WTC11 (cell line): ENCODE measurements at regions not wholly inside any gene's neighbourhood (a gene's known extent, or its start where the extent isn't known, plus 50 kb on each side); places are given as distances from the start of the nearest gene placed in this dataset.

Experiments used
- ATAC-seq: fragments of 200-7000 bp; cut with Tn5 transposase; 2 replicates; pipeline ENCODE4 v1.10.0; 2021; ENCODE audit warnings: mild to moderate bottlenecking, moderate library complexity
- CTCF ChIA-PET: fragments of 300-600 bp; sonication (Branson Sonifier 250); formaldehyde crosslinking; loops from one replicate; lab custom pipeline; 2021; ENCODE audit warnings: antibody characterized with exemption; lab: Charles Lee
- POLR2A ChIA-PET: fragments of 350-600 bp; sonication (Branson Sonifier 250); formaldehyde crosslinking; loops from one replicate; lab custom pipeline; 2021; ENCODE audit warnings: antibody characterized with exemption; lab: Charles Lee
- DNase-seq: peaks from one replicate; pipeline ENCODE4 v3.0.0; 2021; ENCODE audit warnings: low spot score
- H3K27ac Mint-ChIP-seq: 2 replicates; pipeline ENCODE4 v1.8.0; 2021; ENCODE audit warnings: mixed read lengths
- H3K27me3 Mint-ChIP-seq: 2 replicates; pipeline ENCODE4 v1.8.0; 2021; ENCODE audit warnings: low read depth, mild to moderate bottlenecking, moderate library complexity, mixed read lengths
- H3K36me3 Mint-ChIP-seq: 2 replicates; pipeline ENCODE4 v1.8.0; 2021; ENCODE audit warnings: mixed read lengths
- H3K4me1 Mint-ChIP-seq: 2 replicates; pipeline ENCODE4 v1.8.0; 2022; ENCODE audit warnings: mixed read lengths
- H3K4me3 Mint-ChIP-seq: 2 replicates; pipeline ENCODE4 v1.8.0; 2021; ENCODE audit warnings: mild to moderate bottlenecking, moderate library complexity, mixed read lengths
- H3K9me3 Mint-ChIP-seq: 2 replicates; pipeline ENCODE4 v1.8.0; 2021; ENCODE audit warnings: mixed read lengths
- CREB1 ChIP-seq: sonication (generic); formaldehyde crosslinking; IDR thresholded peaks from 2 replicates; pipeline ENCODE4 v1.8.0; 2023; ENCODE audit warnings: mild to moderate bottlenecking, missing genetic modification reagents
- CREM ChIP-seq: sonication (generic); formaldehyde crosslinking; IDR thresholded peaks from 2 replicates; pipeline ENCODE4 v1.8.1; 2022; ENCODE audit warnings: mild to moderate bottlenecking, missing genetic modification reagents, moderate library complexity
- EMX1 ChIP-seq: fragments of 250-450 bp; sonication (Bioruptor Pico); IDR thresholded peaks from 2 replicates; pipeline ENCODE4 v1.8.0; 2021; ENCODE audit warnings: mild to moderate bottlenecking
- HMGA2 ChIP-seq: fragments of 250-450 bp; sonication (Bioruptor Pico); IDR thresholded peaks from 2 replicates; pipeline ENCODE4 v1.4.0; 2021; ENCODE audit warnings: mild to moderate bottlenecking, moderate library complexity
- JAZF1 ChIP-seq: fragments of 250-450 bp; sonication (Bioruptor Pico); IDR thresholded peaks from 2 replicates; pipeline ENCODE4 v1.9.0; 2021; ENCODE audit warnings: moderate library complexity, mild to moderate bottlenecking, inconsistent platforms
- KAT7 ChIP-seq: sonication (generic); formaldehyde crosslinking; IDR thresholded peaks from 2 replicates; pipeline ENCODE4 v1.8.1; 2023; ENCODE audit warnings: missing genetic modification reagents, mild to moderate bottlenecking, borderline replicate concordance
- NR3C1 ChIP-seq: sonication (generic); formaldehyde crosslinking; conservative IDR thresholded peaks from 2 replicates; pipeline ENCODE4 v1.8.1; 2023; ENCODE audit warnings: low read depth, mild to moderate bottlenecking, missing genetic modification reagents
- OVOL2 ChIP-seq: fragments of 250-450 bp; sonication (Bioruptor Pico); IDR thresholded peaks from 2 replicates; pipeline ENCODE4 v1.9.0; 2021; ENCODE audit warnings: mild to moderate bottlenecking, borderline replicate concordance
- TEAD4 ChIP-seq: sonication (generic); formaldehyde crosslinking; IDR thresholded peaks from 2 replicates; pipeline ENCODE4 v1.8.0; 2022; ENCODE audit warnings: mild to moderate bottlenecking, missing genetic modification reagents
- ZBTB21 ChIP-seq: sonication (generic); formaldehyde crosslinking; IDR thresholded peaks from 2 replicates; pipeline ENCODE4 v1.8.1; 2023; ENCODE audit warnings: mild to moderate bottlenecking, missing genetic modification reagents, borderline replicate concordance
- ZNF121 ChIP-seq: sonication (generic); formaldehyde crosslinking; IDR thresholded peaks from 2 replicates; pipeline ENCODE4 v1.8.0; 2023; ENCODE audit warnings: missing genetic modification reagents
- TF ChIP-seq, protein P1 (sequence below): sonication (generic); formaldehyde crosslinking; IDR thresholded peaks from 2 replicates; pipeline ENCODE4 v1.8.1; 2023; ENCODE audit warnings: mild to moderate bottlenecking, missing genetic modification reagents, borderline replicate concordance
- TF ChIP-seq, protein P2 (sequence below): sonication (generic); formaldehyde crosslinking; IDR thresholded peaks from 2 replicates; pipeline ENCODE4 v1.8.0; 2022; ENCODE audit warnings: mild to moderate bottlenecking, missing genetic modification reagents
- TF ChIP-seq, protein P3 (sequence below): sonication (generic); formaldehyde crosslinking; IDR thresholded peaks from 2 replicates; pipeline ENCODE4 v1.8.1; 2022; ENCODE audit warnings: low read depth, missing genetic modification reagents, borderline replicate concordance
- TF ChIP-seq, protein P4 (sequence below): sonication (generic); formaldehyde crosslinking; IDR thresholded peaks from 2 replicates; pipeline ENCODE4 v1.8.1; 2023; ENCODE audit warnings: mild to moderate bottlenecking, missing genetic modification reagents, moderate library complexity
- TF ChIP-seq, protein P5 (sequence below): sonication (generic); formaldehyde crosslinking; IDR thresholded peaks from 2 replicates; pipeline ENCODE4 v1.8.1; 2023; ENCODE audit warnings: mild to moderate bottlenecking, moderate library complexity, missing genetic modification reagents
- TF ChIP-seq, protein P6 (sequence below): sonication (generic); formaldehyde crosslinking; IDR thresholded peaks from 2 replicates; pipeline ENCODE4 v1.8.1; 2022; ENCODE audit warnings: missing genetic modification reagents, borderline replicate concordance

DNA sequence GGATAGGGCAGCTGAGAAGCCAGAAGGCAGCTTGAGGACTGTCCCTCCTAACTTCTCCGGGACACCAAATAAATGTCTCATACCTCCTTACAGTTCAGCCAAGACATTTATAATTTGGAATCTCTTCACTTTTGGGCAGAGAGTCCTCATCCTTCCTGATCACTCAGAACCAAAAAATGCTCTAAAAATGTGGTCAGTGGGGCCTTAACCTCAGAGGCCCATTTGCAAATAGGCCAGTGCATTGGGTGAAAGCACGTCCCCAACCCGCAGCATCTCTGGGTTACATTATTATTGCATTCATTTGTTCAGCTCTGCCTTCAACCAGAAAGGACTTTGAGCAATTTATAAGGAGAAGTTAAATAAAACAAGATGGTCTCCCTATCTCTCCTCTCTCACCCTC is 112.4 kb upstream of the IRX3 start:
- ATAC-seq, result no peak
- peaks cover 5% of the 10 kb centered on the region; the same call in 1 of the 2 replicates for H3K27me3 Mint-ChIP-seq
- H3K27ac Mint-ChIP-seq, result no peak overlapping the region
- no peak for TF ChIP-seq HMGA2
- no peak for TF ChIP-seq CREB1
- no peak overlapping the region for H3K4me3 Mint-ChIP-seq
- POLR2A ChIA-PET, result no interaction called here
- H3K36me3 Mint-ChIP-seq, result no peaks in the 10 kb centered on the region
- CTCF ChIA-PET, result interaction anchor here (1.1 kb wide), 1 partner anchor 10 kb away, joined by 3 read pairs; no protein-coding TSS in a partner anchor
- H3K4me1 Mint-ChIP-seq, result no peaks in the 10 kb centered on the region
- no peak for DNase-seq
- H3K9me3 Mint-ChIP-seq, result no peaks in the 10 kb centered on the region

DNA sequence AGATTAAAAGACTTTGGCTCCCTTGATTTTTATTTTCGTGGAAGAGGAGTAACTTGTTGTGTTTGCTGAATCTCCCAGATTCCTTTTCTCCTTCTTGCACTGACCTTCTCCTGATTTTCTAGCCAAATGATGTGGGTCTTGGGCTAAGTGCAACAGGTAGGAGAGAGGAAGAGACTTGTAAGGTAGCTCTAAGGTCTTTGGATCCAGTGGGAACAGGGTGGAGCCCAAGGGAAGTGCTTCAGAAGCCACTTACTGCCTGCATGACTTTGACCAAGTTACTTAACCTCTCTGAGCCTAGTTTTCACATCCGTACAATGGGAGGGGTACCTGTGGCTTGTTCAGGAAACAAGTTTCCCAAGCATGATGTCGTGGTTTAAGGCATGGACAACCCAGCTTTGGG is 111.3 kb upstream of the IRX3 start:
- H3K4me3 Mint-ChIP-seq, result no peak overlapping the region
- H3K27ac Mint-ChIP-seq, result no peak overlapping the region
- no peaks in the 10 kb centered on the region for H3K4me1 Mint-ChIP-seq
- H3K9me3 Mint-ChIP-seq, result no peaks in the 10 kb centered on the region
- DNase-seq (no peak), ATAC-seq (no peak)
- H3K36me3 Mint-ChIP-seq, result no peaks in the 10 kb centered on the region
- TF ChIP-seq, protein P1, sequence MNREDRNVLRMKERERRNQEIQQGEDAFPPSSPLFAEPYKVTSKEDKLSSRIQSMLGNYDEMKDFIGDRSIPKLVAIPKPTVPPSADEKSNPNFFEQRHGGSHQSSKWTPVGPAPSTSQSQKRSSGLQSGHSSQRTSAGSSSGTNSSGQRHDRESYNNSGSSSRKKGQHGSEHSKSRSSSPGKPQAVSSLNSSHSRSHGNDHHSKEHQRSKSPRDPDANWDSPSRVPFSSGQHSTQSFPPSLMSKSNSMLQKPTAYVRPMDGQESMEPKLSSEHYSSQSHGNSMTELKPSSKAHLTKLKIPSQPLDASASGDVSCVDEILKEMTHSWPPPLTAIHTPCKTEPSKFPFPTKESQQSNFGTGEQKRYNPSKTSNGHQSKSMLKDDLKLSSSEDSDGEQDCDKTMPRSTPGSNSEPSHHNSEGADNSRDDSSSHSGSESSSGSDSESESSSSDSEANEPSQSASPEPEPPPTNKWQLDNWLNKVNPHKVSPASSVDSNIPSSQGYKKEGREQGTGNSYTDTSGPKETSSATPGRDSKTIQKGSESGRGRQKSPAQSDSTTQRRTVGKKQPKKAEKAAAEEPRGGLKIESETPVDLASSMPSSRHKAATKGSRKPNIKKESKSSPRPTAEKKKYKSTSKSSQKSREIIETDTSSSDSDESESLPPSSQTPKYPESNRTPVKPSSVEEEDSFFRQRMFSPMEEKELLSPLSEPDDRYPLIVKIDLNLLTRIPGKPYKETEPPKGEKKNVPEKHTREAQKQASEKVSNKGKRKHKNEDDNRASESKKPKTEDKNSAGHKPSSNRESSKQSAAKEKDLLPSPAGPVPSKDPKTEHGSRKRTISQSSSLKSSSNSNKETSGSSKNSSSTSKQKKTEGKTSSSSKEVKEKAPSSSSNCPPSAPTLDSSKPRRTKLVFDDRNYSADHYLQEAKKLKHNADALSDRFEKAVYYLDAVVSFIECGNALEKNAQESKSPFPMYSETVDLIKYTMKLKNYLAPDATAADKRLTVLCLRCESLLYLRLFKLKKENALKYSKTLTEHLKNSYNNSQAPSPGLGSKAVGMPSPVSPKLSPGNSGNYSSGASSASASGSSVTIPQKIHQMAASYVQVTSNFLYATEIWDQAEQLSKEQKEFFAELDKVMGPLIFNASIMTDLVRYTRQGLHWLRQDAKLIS (CRISPR knock-in tag), result no peak
- no peak for TF ChIP-seq CREM (CRISPR knock-in tag)
- TF ChIP-seq, protein P2, sequence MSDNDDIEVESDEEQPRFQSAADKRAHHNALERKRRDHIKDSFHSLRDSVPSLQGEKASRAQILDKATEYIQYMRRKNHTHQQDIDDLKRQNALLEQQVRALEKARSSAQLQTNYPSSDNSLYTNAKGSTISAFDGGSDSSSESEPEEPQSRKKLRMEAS (CRISPR knock-in tag), result no peak
- TF ChIP-seq OVOL2, result no peak
- TF ChIP-seq, protein P3, sequence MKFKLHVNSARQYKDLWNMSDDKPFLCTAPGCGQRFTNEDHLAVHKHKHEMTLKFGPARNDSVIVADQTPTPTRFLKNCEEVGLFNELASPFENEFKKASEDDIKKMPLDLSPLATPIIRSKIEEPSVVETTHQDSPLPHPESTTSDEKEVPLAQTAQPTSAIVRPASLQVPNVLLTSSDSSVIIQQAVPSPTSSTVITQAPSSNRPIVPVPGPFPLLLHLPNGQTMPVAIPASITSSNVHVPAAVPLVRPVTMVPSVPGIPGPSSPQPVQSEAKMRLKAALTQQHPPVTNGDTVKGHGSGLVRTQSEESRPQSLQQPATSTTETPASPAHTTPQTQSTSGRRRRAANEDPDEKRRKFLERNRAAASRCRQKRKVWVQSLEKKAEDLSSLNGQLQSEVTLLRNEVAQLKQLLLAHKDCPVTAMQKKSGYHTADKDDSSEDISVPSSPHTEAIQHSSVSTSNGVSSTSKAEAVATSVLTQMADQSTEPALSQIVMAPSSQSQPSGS (CRISPR knock-in tag), result no peak
- no peak for TF ChIP-seq JAZF1
- no peak for TF ChIP-seq NR3C1 (CRISPR knock-in tag)
- TF ChIP-seq, protein P4, sequence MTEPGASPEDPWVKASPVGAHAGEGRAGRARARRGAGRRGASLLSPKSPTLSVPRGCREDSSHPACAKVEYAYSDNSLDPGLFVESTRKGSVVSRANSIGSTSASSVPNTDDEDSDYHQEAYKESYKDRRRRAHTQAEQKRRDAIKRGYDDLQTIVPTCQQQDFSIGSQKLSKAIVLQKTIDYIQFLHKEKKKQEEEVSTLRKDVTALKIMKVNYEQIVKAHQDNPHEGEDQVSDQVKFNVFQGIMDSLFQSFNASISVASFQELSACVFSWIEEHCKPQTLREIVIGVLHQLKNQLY (CRISPR knock-in tag), result no peak
- TF ChIP-seq, protein P5, sequence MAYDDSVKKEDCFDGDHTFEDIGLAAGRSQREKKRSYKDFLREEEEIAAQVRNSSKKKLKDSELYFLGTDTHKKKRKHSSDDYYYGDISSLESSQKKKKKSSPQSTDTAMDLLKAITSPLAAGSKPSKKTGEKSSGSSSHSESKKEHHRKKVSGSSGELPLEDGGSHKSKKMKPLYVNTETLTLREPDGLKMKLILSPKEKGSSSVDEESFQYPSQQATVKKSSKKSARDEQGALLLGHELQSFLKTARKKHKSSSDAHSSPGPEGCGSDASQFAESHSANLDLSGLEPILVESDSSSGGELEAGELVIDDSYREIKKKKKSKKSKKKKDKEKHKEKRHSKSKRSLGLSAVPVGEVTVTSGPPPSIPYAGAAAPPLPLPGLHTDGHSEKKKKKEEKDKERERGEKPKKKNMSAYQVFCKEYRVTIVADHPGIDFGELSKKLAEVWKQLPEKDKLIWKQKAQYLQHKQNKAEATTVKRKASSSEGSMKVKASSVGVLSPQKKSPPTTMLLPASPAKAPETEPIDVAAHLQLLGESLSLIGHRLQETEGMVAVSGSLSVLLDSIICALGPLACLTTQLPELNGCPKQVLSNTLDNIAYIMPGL (CRISPR knock-in tag), result no peak
- no peak for TF ChIP-seq ZBTB21 (CRISPR knock-in tag)
- TF ChIP-seq KAT7 (CRISPR knock-in tag), result no peak
- POLR2A ChIA-PET, result no interaction called here
- peaks cover 4% of the 10 kb centered on the region; the same call in 1 of the 2 replicates for H3K27me3 Mint-ChIP-seq
- CTCF ChIA-PET, result no interaction called here

DNA sequence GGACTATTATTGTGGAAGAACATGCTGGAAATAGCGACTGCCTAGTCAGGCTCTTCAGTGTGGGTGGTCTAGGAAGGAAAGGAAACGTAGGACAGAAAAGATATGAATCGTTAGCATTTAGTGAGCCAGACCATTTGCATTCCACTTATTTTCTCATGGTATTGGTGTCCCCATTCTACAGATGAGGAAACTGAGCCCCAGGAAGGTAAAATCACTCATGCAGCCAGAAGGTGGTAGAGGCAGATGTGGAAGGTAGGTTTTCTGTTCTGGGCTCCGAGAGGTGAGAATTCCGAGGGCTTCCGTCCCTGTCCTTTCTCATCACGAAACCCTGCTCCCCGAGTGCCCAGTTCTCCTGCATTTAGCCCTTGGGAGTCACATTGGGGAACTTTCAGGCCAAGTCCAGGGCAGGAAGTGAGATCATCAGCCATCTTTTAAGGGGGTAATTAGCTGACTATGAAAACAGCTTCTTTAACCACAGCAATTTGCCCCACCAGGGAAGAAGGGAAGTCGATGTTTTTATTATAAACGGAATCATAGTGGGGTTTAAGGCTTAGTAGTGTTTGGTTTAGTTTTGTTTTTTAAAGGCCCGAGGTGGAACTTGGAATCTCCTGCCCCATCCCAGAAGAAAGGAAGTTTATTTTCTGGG is 110.7 kb upstream of the IRX3 start:
- ChIA-PET POLR2A (no interaction called here), CTCF (no interaction called here)
- Mint-ChIP-seq H3K27ac (no peak overlapping the region), H3K36me3 (no peaks in the 10 kb centered on the region), H3K9me3 (no peaks in the 10 kb centered on the region), H3K4me3 (no peak overlapping the region), H3K27me3 (peaks cover 3% of the 10 kb centered on the region; the same call in 1 of the 2 replicates), H3K4me1 (no peaks in the 10 kb centered on the region)
- ATAC-seq (no peak), DNase-seq (no peak)
- TF ChIP-seq ZNF121 (CRISPR knock-in tag), result no peak
- TF ChIP-seq, protein P6, sequence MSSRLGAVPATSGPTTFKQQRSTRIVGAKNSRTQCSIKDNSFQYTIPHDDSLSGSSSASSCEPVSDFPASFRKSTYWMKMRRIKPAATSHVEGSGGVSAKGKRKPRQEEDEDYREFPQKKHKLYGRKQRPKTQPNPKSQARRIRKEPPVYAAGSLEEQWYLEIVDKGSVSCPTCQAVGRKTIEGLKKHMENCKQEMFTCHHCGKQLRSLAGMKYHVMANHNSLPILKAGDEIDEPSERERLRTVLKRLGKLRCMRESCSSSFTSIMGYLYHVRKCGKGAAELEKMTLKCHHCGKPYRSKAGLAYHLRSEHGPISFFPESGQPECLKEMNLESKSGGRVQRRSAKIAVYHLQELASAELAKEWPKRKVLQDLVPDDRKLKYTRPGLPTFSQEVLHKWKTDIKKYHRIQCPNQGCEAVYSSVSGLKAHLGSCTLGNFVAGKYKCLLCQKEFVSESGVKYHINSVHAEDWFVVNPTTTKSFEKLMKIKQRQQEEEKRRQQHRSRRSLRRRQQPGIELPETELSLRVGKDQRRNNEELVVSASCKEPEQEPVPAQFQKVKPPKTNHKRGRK, result no peak
- no peak for TF ChIP-seq TEAD4
- TF ChIP-seq, protein P5 (CRISPR knock-in tag), result no peak
- no peak for TF ChIP-seq EMX1 (CRISPR knock-in tag)
